ENCODE measurements at regions not wholly inside any gene's neighbourhood (a gene's known extent, or its start where the extent isn't known, plus 50 kb on each side); places are given as distances from the start of the nearest gene placed in this dataset.

DNA sequence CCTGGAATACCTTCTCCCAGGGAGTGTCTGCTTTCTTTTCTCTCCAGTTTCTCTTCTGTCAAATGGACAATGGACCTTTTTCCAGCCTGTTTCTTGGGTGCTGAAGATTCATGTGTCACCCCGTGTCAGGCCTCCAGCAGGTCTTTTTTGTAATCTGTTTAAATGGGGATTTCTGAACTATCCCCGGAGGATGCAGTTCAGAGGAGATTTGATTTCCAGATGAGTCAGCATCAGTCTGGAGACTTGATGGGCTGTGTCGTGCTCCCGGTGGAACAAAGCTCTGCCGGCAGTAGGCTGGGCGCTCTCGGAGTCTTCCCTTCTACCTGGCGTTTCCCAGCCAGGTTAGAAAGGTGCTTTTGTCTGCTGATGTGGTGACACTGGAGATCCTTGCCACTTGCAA lies 440.6 kb downstream of the HS3ST3B1 start:
- TF ChIP-seq POLR2AphosphoS5 (IDR thresholded peaks at IDR 0.05) (no peak), POLR2A (IDR thresholded peaks at IDR 0.05) (no peak)
- TF ChIP-seq, protein P1, sequence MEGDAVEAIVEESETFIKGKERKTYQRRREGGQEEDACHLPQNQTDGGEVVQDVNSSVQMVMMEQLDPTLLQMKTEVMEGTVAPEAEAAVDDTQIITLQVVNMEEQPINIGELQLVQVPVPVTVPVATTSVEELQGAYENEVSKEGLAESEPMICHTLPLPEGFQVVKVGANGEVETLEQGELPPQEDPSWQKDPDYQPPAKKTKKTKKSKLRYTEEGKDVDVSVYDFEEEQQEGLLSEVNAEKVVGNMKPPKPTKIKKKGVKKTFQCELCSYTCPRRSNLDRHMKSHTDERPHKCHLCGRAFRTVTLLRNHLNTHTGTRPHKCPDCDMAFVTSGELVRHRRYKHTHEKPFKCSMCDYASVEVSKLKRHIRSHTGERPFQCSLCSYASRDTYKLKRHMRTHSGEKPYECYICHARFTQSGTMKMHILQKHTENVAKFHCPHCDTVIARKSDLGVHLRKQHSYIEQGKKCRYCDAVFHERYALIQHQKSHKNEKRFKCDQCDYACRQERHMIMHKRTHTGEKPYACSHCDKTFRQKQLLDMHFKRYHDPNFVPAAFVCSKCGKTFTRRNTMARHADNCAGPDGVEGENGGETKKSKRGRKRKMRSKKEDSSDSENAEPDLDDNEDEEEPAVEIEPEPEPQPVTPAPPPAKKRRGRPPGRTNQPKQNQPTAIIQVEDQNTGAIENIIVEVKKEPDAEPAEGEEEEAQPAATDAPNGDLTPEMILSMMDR (IDR thresholded peaks at IDR 0.05) = no peak
- DNase-seq (ENCODE audit: low spot score in 2 of 2) = no peak
- H3K27ac ChIP-seq = no peak overlapping the region
- peaks cover 0 to 5% of the 10 kb centered on the region in 2 donors for H3K4me1 ChIP-seq
- intact Hi-C loops (cut with DNase I; ENCODE audit: low total_unique reads) = no loop called here
- H3K36me3 ChIP-seq = no peaks in the 10 kb centered on the region
- H3K4me3 ChIP-seq = no peak overlapping the region
- no peaks in the 10 kb centered on the region for H3K27me3 ChIP-seq
- H3K9me3 ChIP-seq = no peaks in the 10 kb centered on the region

DNA sequence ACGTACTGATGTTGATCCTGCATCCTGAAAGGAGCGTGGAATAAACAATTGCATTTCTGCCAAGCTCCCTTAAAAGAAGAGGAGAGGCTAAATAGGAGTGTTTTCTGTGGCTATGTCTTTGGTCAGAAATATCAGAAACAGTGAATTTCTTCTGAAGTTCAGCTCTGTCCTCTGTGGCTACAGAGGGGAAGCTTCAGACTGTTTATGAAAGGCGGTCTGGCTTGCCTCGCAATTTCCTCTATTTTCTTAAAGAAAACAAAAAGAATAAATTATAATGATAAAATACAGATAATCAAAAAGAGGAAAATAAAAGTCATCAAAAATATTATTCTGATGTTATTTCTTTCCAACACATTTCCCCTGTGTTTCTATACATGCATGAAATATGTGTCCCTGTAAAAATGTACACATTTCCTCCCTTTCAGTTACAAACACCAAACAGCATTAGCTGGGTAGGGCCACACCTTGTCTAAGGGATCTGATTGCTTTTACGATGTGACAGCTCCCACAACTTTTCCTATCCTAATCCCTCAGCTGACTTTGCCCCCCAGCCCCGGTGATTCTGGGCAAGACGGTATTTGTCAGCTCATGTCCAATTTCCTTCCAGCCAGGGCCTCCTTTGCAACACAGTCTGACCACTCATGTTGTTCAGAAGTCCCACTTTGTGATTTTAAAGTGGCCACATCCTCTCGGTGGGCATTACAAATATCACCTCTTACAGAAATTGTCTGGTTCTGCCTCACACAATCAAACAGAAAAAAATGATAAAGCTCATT lies 439.0 kb downstream of the HS3ST3B1 start:
- TF ChIP-seq POLR2AphosphoS5 (IDR thresholded peaks at IDR 0.05) (no peak), POLR2A (IDR thresholded peaks at IDR 0.05) (no peak)
- TF ChIP-seq, protein P1 (IDR thresholded peaks at IDR 0.05) = no peak
- H3K9me3 ChIP-seq = no peaks in the 10 kb centered on the region
- H3K4me3 ChIP-seq = no peak overlapping the region
- H3K27me3 ChIP-seq = no peaks in the 10 kb centered on the region
- H3K27ac ChIP-seq = no peak overlapping the region
- no peak for DNase-seq (ENCODE audit: low spot score in 2 of 2)
- intact Hi-C loops (cut with DNase I; ENCODE audit: low total_unique reads) = no loop called here
- H3K4me1 ChIP-seq = peaks cover 0 to 5% of the 10 kb centered on the region in 2 donors
- H3K36me3 ChIP-seq = no peaks in the 10 kb centered on the region

DNA sequence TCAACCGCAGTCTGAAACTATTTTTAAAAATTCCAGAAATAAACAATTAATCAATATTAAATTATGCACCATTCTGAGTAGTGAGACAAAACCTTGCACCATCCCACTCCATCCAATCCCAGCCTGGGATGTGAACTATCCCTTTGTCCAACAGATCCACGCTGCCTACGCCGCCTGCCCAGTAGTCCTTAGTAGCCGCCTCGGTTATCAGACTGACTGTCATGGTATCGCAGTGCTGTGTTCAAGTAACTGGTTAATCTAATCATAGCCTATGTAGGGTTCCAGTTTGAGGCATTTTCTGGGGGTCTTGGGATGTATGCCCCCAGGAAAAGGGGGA lies 437.7 kb downstream of the HS3ST3B1 start:
- H3K9me3 ChIP-seq = no peaks in the 10 kb centered on the region
- peaks cover 0 to 5% of the 10 kb centered on the region in 2 donors for H3K4me1 ChIP-seq
- DNase-seq (ENCODE audit: low spot score in 2 of 2) = no peak
- H3K4me3 ChIP-seq = peak overlapping the region in 1 of 3 donors; percentile 7
- no peaks in the 10 kb centered on the region for H3K27me3 ChIP-seq
- TF ChIP-seq, protein P1 (IDR thresholded peaks at IDR 0.05) = no peak
- TF ChIP-seq POLR2A (IDR thresholded peaks at IDR 0.05) = no peak
- no peak for TF ChIP-seq POLR2AphosphoS5 (IDR thresholded peaks at IDR 0.05)
- peak overlapping the region; percentile 81 to 86 for H3K27ac ChIP-seq
- intact Hi-C loops (cut with DNase I; ENCODE audit: low total_unique reads) = no loop called here
- no peaks in the 10 kb centered on the region for H3K36me3 ChIP-seq

- H3K9me3 ChIP-seq = no peaks in the 10 kb centered on the region
- H3K4me3 ChIP-seq = peak overlapping the region in 1 of 3 donors; percentile 1
- no peaks in the 10 kb centered on the region for H3K27me3 ChIP-seq
- intact Hi-C loops (cut with DNase I; ENCODE audit: low total_unique reads) = no loop called here
- peaks cover 0 to 5% of the 10 kb centered on the region in 2 donors for H3K4me1 ChIP-seq
- no peaks in the 10 kb centered on the region for H3K36me3 ChIP-seq
- peak; percentile 72 to 85 for DNase-seq (ENCODE audit: low spot score in 2 of 2)
- H3K27ac ChIP-seq = peak overlapping the region; percentile 81 to 86
- TF ChIP-seq, protein P1 (IDR thresholded peaks at IDR 0.05) = peak; percentile 38 to 52 (median 48)
- no peak for TF ChIP-seq POLR2A (IDR thresholded peaks at IDR 0.05)
- peak; percentile 26 to 86 (median 62) for TF ChIP-seq POLR2AphosphoS5 (IDR thresholded peaks at IDR 0.05)
Observed at GRCh38 chr17:14737984-14738651, 437.2 kb downstream of the HS3ST3B1 start.

DNA sequence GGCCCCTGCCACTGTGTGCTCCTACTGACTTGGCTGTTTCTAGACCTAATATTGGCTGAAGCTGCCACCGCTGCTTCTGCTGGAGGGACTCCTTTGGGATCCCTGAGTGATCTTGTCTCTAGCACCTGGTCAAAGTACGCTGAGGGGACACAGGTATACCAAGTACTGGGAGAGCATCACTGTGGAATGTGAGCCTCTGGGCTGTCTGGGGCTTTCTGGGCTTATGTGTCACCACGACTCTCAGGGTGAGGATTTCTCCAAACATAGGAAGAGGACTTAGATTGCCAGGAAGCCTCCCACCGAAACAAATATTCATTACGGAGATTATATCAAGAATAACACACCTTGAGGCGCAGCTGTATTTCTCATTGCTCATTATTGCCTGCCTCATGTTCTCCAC lies 435.8 kb downstream of the HS3ST3B1 start:
- peak overlapping the region in 1 of 2 donors; percentile 81 for H3K27ac ChIP-seq
- intact Hi-C loops (cut with DNase I; ENCODE audit: low total_unique reads) = no loop called here

More for the DNA sequence above, 435.8 kb downstream of the HS3ST3B1 start:
- TF ChIP-seq, protein P1 (IDR thresholded peaks at IDR 0.05) = no peak
- TF ChIP-seq POLR2A (IDR thresholded peaks at IDR 0.05) = no peak
- TF ChIP-seq POLR2AphosphoS5 (IDR thresholded peaks at IDR 0.05) = no peak
- H3K4me3 ChIP-seq = no peak overlapping the region
- H3K9me3 ChIP-seq = no peaks in the 10 kb centered on the region
- no peaks in the 10 kb centered on the region for H3K36me3 ChIP-seq
- H3K4me1 ChIP-seq = peaks cover 0 to 5% of the 10 kb centered on the region in 2 donors
- no peaks in the 10 kb centered on the region for H3K27me3 ChIP-seq
- DNase-seq (ENCODE audit: low spot score in 2 of 2) = no peak

Measured in breast epithelium (tissue), 4 donors.